ENCODE measurements at regions not wholly inside any gene's neighbourhood (a gene's known extent, or its start where the extent isn't known, plus 50 kb on each side); places are given as distances from the start of the nearest gene placed in this dataset.
"Not testable (repeated sequence)": the region's sequence is repeated elsewhere in the genome, so short reads cannot be mapped to it uniquely, and the experiment has no call there.

DNA sequence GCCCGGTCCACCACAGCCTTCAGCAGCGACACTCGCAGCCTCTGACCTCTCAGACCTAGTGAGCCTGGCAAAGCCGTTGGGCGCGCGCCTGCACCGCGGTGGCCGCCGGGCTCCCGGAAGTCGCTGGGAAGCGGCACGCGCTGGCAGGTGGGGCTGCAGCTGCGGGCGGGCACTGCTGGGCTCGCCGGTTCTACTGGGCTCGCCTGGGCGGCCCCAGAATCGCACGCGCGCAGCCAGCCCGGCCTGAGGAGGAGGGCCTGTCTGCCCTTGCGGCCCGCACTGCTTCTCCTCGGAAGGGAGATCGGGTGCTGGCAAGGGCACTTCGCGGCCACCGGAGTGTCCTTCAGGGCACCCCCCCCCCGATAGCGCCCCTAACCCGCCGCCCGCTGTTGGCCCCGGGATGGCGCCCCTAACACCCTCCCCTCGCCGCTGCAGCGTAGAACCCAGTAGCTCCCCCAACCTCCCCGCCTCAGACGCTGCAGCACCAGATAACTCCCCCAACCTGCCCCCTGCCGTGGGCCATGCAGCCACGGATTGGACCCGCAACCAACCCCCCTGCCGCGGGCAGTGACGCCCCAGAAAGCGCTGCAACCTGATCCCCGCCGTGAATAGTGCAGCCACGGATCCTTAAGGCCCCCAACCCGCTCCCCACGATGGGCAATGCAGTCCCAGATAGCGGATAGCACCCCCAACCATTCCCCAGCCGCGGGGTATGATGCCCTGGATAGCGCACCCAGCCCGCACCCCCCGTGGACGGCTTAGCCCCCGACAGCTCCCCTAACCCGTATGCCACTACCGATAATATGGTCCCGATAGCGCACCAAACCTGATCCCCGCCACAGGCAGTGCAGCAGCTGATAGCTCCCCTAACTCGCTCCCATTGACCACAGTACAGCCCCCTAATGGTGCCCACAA lies 306.5 kb downstream of the TUBA3C start:
- CTCF ChIA-PET; H3K36me3 ChIP-seq (ENCODE audit: control insufficient read depth in 4 of 4, insufficient read depth in 4 of 4, low read length in 3 of 4); H3K4me3 ChIP-seq (ENCODE audit: control insufficient read depth in 1 of 7, extremely low read depth in 1 of 7, insufficient read depth in 4 of 7, low read depth in 2 of 7, low read length in 6 of 7); H3K27ac ChIP-seq (ENCODE audit: insufficient read depth in 1 of 2, low read depth in 1 of 2, low read length in 2 of 2, poor library complexity in 1 of 2, severe bottlenecking in 2 of 2); H3K27me3 ChIP-seq (replicated peaks in 2 of 5; ENCODE audit: control insufficient read depth in 4 of 5, insufficient read depth in 5 of 5, low read length in 4 of 5); POLR2A ChIA-PET; H3K9me3 ChIP-seq (ENCODE audit: control extremely low read depth in 1 of 5, control insufficient read depth in 4 of 5, insufficient read depth in 2 of 5, low read depth in 1 of 5, low read length in 4 of 5); H3K4me1 ChIP-seq (ENCODE audit: control extremely low read depth in 1 of 4, control insufficient read depth in 4 of 4, insufficient read depth in 4 of 4, low read length in 3 of 4): not testable (repeated sequence)
- peak in 1 of 3 donors; percentile 9 for DNase-seq
- WGBS (ENCODE audit: insufficient coverage) = 64% methylated on average over 37 of the region's 72 CpGs

DNA sequence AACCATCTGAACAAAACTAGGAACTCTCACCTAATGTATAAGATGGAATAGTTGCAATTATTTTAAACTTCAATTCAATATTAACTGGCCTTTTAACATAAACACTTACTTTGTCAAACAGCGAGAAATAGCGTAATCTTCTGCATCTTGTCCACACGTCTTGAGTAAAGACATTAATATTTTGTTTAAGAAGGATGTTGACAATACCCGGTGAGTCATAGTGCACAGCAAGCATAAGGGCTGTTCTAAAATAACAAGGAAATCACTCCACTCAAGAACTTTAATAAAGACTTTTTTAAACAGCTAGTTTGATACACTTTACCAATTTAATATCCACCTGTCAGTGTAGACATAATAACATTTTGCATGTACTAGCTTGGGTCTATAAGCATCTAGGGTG lies 311.1 kb downstream of the TUBA3C start:
- H3K4me1 ChIP-seq (ENCODE audit: control extremely low read depth in 1 of 4, control insufficient read depth in 4 of 4, insufficient read depth in 4 of 4, low read length in 3 of 4); CTCF ChIA-PET: not testable (repeated sequence)
- WGBS (ENCODE audit: insufficient coverage) = no CpG with 5 or more reads among the region's 4 CpGs

DNA sequence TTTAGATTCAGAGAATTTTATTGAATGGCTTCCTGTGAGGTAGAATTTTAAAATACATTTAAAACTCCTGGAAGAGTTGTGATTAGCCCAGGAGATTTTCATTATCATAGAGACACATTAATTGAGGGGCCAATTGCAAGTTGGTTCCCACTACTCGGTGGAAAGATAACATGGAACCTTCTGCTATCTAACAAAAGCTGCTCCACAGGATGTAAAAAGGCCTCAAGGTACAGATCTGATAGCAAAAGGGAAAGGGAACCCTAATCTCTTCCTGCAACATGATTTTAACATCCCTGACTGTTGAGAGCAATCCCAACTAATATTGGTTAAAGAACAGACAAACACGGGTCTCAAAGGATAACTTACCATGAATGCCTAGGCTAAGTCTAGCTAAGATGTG lies 312.3 kb downstream of the TUBA3C start:
- H3K4me1 ChIP-seq (ENCODE audit: control extremely low read depth in 1 of 4, control insufficient read depth in 4 of 4, insufficient read depth in 4 of 4, low read length in 3 of 4); DNase-seq; POLR2A ChIA-PET; H3K27me3 ChIP-seq (replicated peaks in 2 of 5; ENCODE audit: control insufficient read depth in 4 of 5, insufficient read depth in 5 of 5, low read length in 4 of 5); H3K9me3 ChIP-seq (ENCODE audit: control extremely low read depth in 1 of 5, control insufficient read depth in 4 of 5, insufficient read depth in 2 of 5, low read depth in 1 of 5, low read length in 4 of 5); H3K36me3 ChIP-seq (ENCODE audit: control insufficient read depth in 4 of 4, insufficient read depth in 4 of 4, low read length in 3 of 4); CTCF ChIA-PET; H3K4me3 ChIP-seq (ENCODE audit: control insufficient read depth in 1 of 7, extremely low read depth in 1 of 7, insufficient read depth in 4 of 7, low read depth in 2 of 7, low read length in 6 of 7); H3K27ac ChIP-seq (ENCODE audit: insufficient read depth in 1 of 2, low read depth in 1 of 2, low read length in 2 of 2, poor library complexity in 1 of 2, severe bottlenecking in 2 of 2): not testable (repeated sequence)
- 67% methylated on average over 1 of the region's 2 CpGs for WGBS (ENCODE audit: insufficient coverage)

More for the DNA sequence above, 311.1 kb downstream of the TUBA3C start:
- DNase-seq; H3K9me3 ChIP-seq (ENCODE audit: control extremely low read depth in 1 of 5, control insufficient read depth in 4 of 5, insufficient read depth in 2 of 5, low read depth in 1 of 5, low read length in 4 of 5); H3K27ac ChIP-seq (ENCODE audit: insufficient read depth in 1 of 2, low read depth in 1 of 2, low read length in 2 of 2, poor library complexity in 1 of 2, severe bottlenecking in 2 of 2); POLR2A ChIA-PET; H3K27me3 ChIP-seq (replicated peaks in 2 of 5; ENCODE audit: control insufficient read depth in 4 of 5, insufficient read depth in 5 of 5, low read length in 4 of 5); H3K36me3 ChIP-seq (ENCODE audit: control insufficient read depth in 4 of 4, insufficient read depth in 4 of 4, low read length in 3 of 4); H3K4me3 ChIP-seq (ENCODE audit: control insufficient read depth in 1 of 7, extremely low read depth in 1 of 7, insufficient read depth in 4 of 7, low read depth in 2 of 7, low read length in 6 of 7): not testable (repeated sequence)

DNA sequence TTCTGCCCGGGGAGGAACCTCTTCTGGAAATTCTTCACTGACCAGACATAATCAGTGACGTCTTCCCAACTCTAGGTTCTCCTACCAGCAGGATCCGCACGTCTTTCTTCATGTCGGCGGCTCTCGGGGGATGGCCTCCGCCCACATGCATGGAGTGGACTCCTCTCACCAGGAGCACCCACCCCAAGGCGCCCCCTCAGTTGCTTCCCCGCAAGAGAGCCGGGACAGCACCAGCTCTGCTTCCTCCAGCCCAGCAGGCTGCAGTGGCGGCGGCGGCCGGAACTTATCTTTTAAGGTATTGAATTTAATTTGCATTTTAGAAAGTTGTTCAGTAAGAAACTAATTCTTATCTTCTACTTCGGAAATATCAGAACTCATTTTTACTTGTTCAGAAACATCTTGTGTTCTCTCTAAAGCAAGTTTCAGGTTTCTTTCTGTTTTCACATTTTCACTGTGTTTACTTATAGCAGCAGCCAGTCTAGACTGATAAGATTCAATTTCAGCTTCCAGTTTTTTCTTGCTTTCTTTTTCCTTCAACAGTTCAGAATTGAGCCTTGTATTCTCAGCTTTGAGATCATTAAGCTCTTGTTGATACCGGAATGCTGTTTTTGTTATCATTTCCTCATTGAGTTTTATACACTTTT lies 343.5 kb downstream of the TUBA3C start:
- H3K9me3 ChIP-seq (ENCODE audit: control extremely low read depth in 1 of 5, control insufficient read depth in 4 of 5, insufficient read depth in 2 of 5, low read depth in 1 of 5, low read length in 4 of 5); CTCF ChIA-PET; H3K4me1 ChIP-seq (ENCODE audit: control extremely low read depth in 1 of 4, control insufficient read depth in 4 of 4, insufficient read depth in 4 of 4, low read length in 3 of 4); DNase-seq; POLR2A ChIA-PET; H3K27ac ChIP-seq (ENCODE audit: insufficient read depth in 1 of 2, low read depth in 1 of 2, low read length in 2 of 2, poor library complexity in 1 of 2, severe bottlenecking in 2 of 2); H3K27me3 ChIP-seq (replicated peaks in 2 of 5; ENCODE audit: control insufficient read depth in 4 of 5, insufficient read depth in 5 of 5, low read length in 4 of 5); H3K4me3 ChIP-seq (ENCODE audit: control insufficient read depth in 1 of 7, extremely low read depth in 1 of 7, insufficient read depth in 4 of 7, low read depth in 2 of 7, low read length in 6 of 7); H3K36me3 ChIP-seq (ENCODE audit: control insufficient read depth in 4 of 4, insufficient read depth in 4 of 4, low read length in 3 of 4): not testable (repeated sequence)
- 86% methylated on average over 9 of the region's 17 CpGs for WGBS (ENCODE audit: insufficient coverage)

DNA sequence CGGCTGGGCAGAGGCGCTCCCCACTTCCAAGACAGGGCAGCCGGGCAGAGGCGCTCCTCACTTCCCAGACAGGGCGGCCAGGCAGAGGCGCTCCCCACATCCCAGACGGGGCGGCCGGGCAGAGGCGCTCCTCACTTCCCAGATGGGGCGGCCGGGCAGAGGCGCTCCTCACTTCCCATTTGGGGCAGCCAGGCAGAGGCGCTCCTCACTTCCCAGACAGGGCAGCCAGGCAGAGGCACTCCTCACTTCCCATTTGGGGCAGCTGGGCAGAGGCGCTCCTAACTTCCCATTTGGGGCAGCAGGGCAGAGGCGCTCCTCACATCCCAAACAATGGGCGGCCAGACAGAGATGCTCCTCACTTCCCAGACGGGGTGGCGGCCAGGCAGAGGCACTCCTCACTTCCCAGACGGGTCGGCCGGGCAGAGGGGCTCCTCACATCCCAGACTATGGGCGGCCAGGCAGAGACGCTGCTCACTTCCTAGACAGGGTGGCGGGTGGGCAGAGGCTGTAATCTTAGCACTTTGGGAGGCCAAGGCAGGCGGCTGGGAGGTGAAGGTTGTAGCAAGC lies 344.4 kb downstream of the TUBA3C start:
- H3K27me3 ChIP-seq (replicated peaks in 2 of 5; ENCODE audit: control insufficient read depth in 4 of 5, insufficient read depth in 5 of 5, low read length in 4 of 5); CTCF ChIA-PET; DNase-seq; H3K9me3 ChIP-seq (ENCODE audit: control extremely low read depth in 1 of 5, control insufficient read depth in 4 of 5, insufficient read depth in 2 of 5, low read depth in 1 of 5, low read length in 4 of 5); H3K4me1 ChIP-seq (ENCODE audit: control extremely low read depth in 1 of 4, control insufficient read depth in 4 of 4, insufficient read depth in 4 of 4, low read length in 3 of 4); H3K27ac ChIP-seq (ENCODE audit: insufficient read depth in 1 of 2, low read depth in 1 of 2, low read length in 2 of 2, poor library complexity in 1 of 2, severe bottlenecking in 2 of 2); H3K4me3 ChIP-seq (ENCODE audit: control insufficient read depth in 1 of 7, extremely low read depth in 1 of 7, insufficient read depth in 4 of 7, low read depth in 2 of 7, low read length in 6 of 7); H3K36me3 ChIP-seq (ENCODE audit: control insufficient read depth in 4 of 4, insufficient read depth in 4 of 4, low read length in 3 of 4); POLR2A ChIA-PET: not testable (repeated sequence)
- 96% methylated on average over 19 of the region's 26 CpGs for WGBS (ENCODE audit: insufficient coverage)

DNA sequence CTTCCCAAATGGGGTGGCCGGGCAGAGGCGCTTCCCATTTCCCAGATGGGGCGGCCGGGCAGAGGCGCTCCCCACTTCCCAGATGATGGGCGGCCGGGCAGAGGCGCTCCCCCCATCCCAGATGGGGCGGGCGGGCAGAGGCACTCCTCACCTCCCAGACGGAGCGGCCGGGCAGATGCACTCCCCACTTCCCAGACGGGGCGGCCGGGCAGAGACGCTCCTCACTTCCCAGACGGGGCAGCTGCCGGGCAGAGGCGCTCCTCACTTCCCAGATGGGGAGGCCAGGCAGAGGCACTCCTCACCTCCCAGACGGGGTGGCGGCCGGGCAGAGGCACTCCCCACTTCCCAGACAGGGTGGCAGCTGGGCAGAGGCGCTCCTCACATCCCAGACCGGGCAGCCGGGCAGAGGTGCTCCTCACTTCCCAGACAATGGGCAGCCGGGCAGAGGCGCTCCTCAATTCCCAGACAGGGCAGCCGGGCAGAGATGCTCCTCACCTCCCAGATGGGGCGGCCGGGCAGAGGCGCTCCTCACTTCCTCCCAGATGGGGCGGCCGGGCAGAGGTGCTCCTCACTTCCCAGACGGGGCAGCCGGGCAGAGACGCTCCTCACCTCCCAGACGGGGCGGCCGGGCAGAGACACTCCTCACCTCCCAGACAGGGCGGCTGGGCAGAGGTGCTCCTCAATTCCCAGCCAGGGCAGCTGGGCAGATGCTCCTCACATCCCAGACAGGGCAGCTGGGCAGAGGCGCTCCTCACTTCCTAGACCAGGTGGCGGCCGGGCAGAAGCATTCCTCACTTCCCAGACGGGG lies 345.0 kb downstream of the TUBA3C start:
- H3K36me3 ChIP-seq (ENCODE audit: control insufficient read depth in 4 of 4, insufficient read depth in 4 of 4, low read length in 3 of 4); H3K4me1 ChIP-seq (ENCODE audit: control extremely low read depth in 1 of 4, control insufficient read depth in 4 of 4, insufficient read depth in 4 of 4, low read length in 3 of 4); DNase-seq; H3K27me3 ChIP-seq (replicated peaks in 2 of 5; ENCODE audit: control insufficient read depth in 4 of 5, insufficient read depth in 5 of 5, low read length in 4 of 5); H3K9me3 ChIP-seq (ENCODE audit: control extremely low read depth in 1 of 5, control insufficient read depth in 4 of 5, insufficient read depth in 2 of 5, low read depth in 1 of 5, low read length in 4 of 5); H3K27ac ChIP-seq (ENCODE audit: insufficient read depth in 1 of 2, low read depth in 1 of 2, low read length in 2 of 2, poor library complexity in 1 of 2, severe bottlenecking in 2 of 2); H3K4me3 ChIP-seq (ENCODE audit: control insufficient read depth in 1 of 7, extremely low read depth in 1 of 7, insufficient read depth in 4 of 7, low read depth in 2 of 7, low read length in 6 of 7); CTCF ChIA-PET; POLR2A ChIA-PET: not testable (repeated sequence)
- 94% methylated on average over 32 of the region's 45 CpGs for WGBS (ENCODE audit: insufficient coverage)

DNA sequence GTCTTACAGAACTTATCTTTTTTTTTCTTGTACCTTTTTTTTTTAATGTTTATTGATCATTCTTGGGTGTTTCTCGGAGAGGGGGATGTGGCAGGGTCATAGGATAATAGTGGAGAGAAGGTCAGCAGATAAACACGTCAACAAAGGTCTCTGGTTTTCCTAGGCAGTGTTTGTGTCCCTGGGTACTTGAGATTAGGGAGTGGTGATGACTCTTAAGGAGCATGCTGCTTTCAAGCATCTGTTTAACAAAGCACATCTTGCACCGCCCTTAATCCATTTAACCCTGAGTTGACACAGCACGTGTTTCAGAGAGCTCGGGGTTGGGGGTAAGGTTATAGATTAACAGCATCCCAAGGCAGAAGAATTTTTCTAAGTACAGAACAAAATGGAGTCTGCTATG lies 345.9 kb downstream of the TUBA3C start:
- POLR2A ChIA-PET; H3K27ac ChIP-seq (ENCODE audit: insufficient read depth in 1 of 2, low read depth in 1 of 2, low read length in 2 of 2, poor library complexity in 1 of 2, severe bottlenecking in 2 of 2); DNase-seq; CTCF ChIA-PET; H3K36me3 ChIP-seq (ENCODE audit: control insufficient read depth in 4 of 4, insufficient read depth in 4 of 4, low read length in 3 of 4); H3K9me3 ChIP-seq (ENCODE audit: control extremely low read depth in 1 of 5, control insufficient read depth in 4 of 5, insufficient read depth in 2 of 5, low read depth in 1 of 5, low read length in 4 of 5); H3K4me1 ChIP-seq (ENCODE audit: control extremely low read depth in 1 of 4, control insufficient read depth in 4 of 4, insufficient read depth in 4 of 4, low read length in 3 of 4); H3K4me3 ChIP-seq (ENCODE audit: control insufficient read depth in 1 of 7, extremely low read depth in 1 of 7, insufficient read depth in 4 of 7, low read depth in 2 of 7, low read length in 6 of 7); H3K27me3 ChIP-seq (replicated peaks in 2 of 5; ENCODE audit: control insufficient read depth in 4 of 5, insufficient read depth in 5 of 5, low read length in 4 of 5): not testable (repeated sequence)
- 40% methylated on average over 1 of the region's 5 CpGs for WGBS (ENCODE audit: insufficient coverage)

All from common myeloid progenitor, CD34-positive (primary cell).